ENCODE measurements at regions not wholly inside any gene's neighbourhood (a gene's known extent, or its start where the extent isn't known, plus 50 kb on each side); places are given as distances from the start of the nearest gene placed in this dataset.

DNA sequence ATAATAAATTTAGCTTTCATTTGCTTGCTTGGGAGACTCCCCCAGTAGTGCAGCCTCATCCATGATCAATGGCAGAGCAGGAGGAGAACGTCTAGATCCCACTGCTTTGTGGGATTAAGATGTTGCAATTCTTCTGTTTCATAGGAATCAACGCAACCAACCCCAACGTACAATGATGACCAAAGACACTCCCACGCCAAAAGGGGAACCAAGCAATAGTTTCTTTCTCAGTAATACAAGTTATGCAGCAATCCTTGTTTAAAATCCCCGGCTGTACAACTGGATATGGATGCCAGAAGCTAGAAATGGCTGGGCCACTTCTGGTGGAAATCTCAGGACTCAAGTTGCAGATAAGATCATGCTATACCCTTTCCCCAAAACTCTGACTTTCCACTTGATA is 411.2 kb downstream of the VPS13C start:
- no peak overlapping the region for H3K4me3 ChIP-seq
- in situ Hi-C loops (cut with MboI; ENCODE audit: low pct_ligation_motif_present in 1 of 4, low pct_unique_long_range_greater_than_20kb in 1 of 4, low sequenced_read_pairs in 3 of 4) (no loop called here), intact Hi-C loops (cut with DNase I; ENCODE audit: low total_unique reads) (no loop called here)
- H3K9me3 ChIP-seq: no peaks in the 10 kb centered on the region
- H3K4me1 ChIP-seq: peaks cover 0 to 3% (median 0%) of the 10 kb centered on the region in 4 donors
- TF ChIP-seq POLR2A (IDR thresholded peaks at IDR 0.05): no peak
- TF ChIP-seq, protein P1, sequence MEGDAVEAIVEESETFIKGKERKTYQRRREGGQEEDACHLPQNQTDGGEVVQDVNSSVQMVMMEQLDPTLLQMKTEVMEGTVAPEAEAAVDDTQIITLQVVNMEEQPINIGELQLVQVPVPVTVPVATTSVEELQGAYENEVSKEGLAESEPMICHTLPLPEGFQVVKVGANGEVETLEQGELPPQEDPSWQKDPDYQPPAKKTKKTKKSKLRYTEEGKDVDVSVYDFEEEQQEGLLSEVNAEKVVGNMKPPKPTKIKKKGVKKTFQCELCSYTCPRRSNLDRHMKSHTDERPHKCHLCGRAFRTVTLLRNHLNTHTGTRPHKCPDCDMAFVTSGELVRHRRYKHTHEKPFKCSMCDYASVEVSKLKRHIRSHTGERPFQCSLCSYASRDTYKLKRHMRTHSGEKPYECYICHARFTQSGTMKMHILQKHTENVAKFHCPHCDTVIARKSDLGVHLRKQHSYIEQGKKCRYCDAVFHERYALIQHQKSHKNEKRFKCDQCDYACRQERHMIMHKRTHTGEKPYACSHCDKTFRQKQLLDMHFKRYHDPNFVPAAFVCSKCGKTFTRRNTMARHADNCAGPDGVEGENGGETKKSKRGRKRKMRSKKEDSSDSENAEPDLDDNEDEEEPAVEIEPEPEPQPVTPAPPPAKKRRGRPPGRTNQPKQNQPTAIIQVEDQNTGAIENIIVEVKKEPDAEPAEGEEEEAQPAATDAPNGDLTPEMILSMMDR (IDR thresholded peaks at IDR 0.05): no peak
- TF ChIP-seq POLR2AphosphoS5 (IDR thresholded peaks at IDR 0.05): no peak
- TF ChIP-seq EP300 (IDR thresholded peaks at IDR 0.05; ENCODE audit: low read depth): no peak
- no peaks in the 10 kb centered on the region for H3K27me3 ChIP-seq
- H3K27ac ChIP-seq: no peak overlapping the region
- WGBS, 2 donors (ENCODE audit: low coverage in 1 of 2): 71 to 80% methylated on average over 4 to 5 of the region's 5 CpGs
- no peaks in the 10 kb centered on the region for H3K36me3 ChIP-seq
- no peak for DNase-seq

DNA sequence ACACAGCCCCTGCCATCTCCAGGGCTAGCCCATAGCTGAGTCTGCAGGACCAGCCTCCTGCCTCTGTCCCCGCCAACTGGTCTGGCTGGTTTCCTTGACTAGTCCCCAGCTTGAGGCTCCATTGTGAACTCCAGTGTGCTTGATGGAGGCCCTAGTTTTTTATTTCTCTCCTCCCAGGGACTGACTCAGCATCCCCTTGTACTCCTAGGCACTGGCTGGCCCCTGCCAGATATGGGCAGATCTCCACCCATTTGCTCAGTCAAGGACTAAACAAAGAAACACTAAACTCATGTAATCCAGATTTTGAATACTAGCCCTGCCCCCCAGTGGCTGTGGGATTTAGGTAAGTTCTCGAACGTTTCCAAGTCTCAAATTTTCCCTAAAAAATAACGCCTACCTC is 415.4 kb upstream of the RORA start:
- no peaks in the 10 kb centered on the region for H3K4me1 ChIP-seq
- H3K36me3 ChIP-seq: no peaks in the 10 kb centered on the region
- no peak for DNase-seq
- no peak overlapping the region for H3K27ac ChIP-seq
- intact Hi-C loops (cut with DNase I; ENCODE audit: low total_unique reads): loop anchor here (1.0 kb wide), 1 partner anchor 27 kb away; no protein-coding TSS in a partner anchor
- H3K9me3 ChIP-seq: no peaks in the 10 kb centered on the region
- in situ Hi-C loops (cut with MboI; ENCODE audit: low pct_ligation_motif_present in 1 of 4, low pct_unique_long_range_greater_than_20kb in 1 of 4, low sequenced_read_pairs in 3 of 4): no loop called here
- H3K4me3 ChIP-seq: no peak overlapping the region
- no peak for TF ChIP-seq POLR2A (IDR thresholded peaks at IDR 0.05)
- no peak for TF ChIP-seq POLR2AphosphoS5 (IDR thresholded peaks at IDR 0.05)
- TF ChIP-seq, protein P1 (IDR thresholded peaks at IDR 0.05): no peak
- TF ChIP-seq EP300 (IDR thresholded peaks at IDR 0.05; ENCODE audit: low read depth): no peak
- WGBS, 2 donors (ENCODE audit: low coverage in 1 of 2): 81 to 82% methylated on average over 3 to 4 of the region's 4 CpGs
- H3K27me3 ChIP-seq: no peaks in the 10 kb centered on the region

DNA sequence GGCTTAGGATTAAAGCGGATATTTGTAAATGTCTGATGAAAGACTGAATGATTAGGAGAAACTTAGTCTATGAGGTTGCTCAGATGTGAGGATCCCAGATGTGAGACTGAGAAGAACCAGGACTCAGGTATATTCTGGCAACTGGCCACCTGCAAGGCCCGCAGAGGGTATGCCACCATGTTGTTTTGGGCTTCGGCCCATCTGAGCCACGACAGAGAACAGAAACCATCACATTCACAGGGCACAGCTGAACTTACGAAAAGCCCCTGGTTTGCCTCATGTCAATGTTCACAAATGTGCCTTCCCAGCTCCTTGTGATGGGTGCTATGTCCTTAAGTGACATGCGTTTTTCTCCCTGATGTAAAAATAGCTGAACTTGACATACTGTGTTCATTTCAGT is 412.5 kb upstream of the RORA start:
- H3K9me3 ChIP-seq: no peaks in the 10 kb centered on the region
- 92 to 93% methylated on average over 4 to 6 of the region's 6 CpGs for WGBS, 2 donors (ENCODE audit: low coverage in 1 of 2)
- H3K27ac ChIP-seq: no peak overlapping the region
- no peaks in the 10 kb centered on the region for H3K36me3 ChIP-seq
- in situ Hi-C loops (cut with MboI; ENCODE audit: low pct_ligation_motif_present in 1 of 4, low pct_unique_long_range_greater_than_20kb in 1 of 4, low sequenced_read_pairs in 3 of 4): no loop called here
- no peak overlapping the region for H3K4me3 ChIP-seq
- intact Hi-C loops (cut with DNase I; ENCODE audit: low total_unique reads): no loop called here
- H3K4me1 ChIP-seq: no peaks in the 10 kb centered on the region
- TF ChIP-seq, protein P1 (IDR thresholded peaks at IDR 0.05): no peak
- TF ChIP-seq EP300 (IDR thresholded peaks at IDR 0.05; ENCODE audit: low read depth) (no peak), POLR2A (IDR thresholded peaks at IDR 0.05) (no peak), POLR2AphosphoS5 (IDR thresholded peaks at IDR 0.05) (no peak)
- DNase-seq: no peak
- no peaks in the 10 kb centered on the region for H3K27me3 ChIP-seq

DNA sequence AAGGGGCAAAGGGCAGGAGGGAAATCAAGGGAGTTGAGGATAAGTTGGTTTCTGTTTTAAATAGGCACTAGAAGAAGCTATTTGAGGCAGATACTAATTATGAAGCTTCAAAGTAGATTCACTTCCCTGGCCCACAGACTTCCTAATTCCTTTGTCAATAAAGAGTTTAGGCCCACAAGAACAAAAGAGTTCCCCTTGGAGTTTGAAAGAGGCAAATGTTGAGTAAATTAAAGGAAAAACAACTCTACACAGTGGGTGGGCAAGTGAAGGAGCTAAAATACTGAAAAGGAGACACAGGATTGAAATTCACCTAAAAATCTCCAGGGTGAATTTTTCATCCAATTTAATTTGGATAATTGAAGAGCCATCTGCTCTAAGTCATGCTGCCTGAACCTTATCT is 411.7 kb upstream of the RORA start:
- Histone ChIP-seq H3K27me3 (no peaks in the 10 kb centered on the region), H3K27ac (no peak overlapping the region), H3K36me3 (no peaks in the 10 kb centered on the region), H3K4me1 (no peaks in the 10 kb centered on the region), H3K4me3 (no peak overlapping the region), H3K9me3 (no peaks in the 10 kb centered on the region)
- no peak for TF ChIP-seq POLR2AphosphoS5 (IDR thresholded peaks at IDR 0.05)
- no peak for TF ChIP-seq POLR2A (IDR thresholded peaks at IDR 0.05)
- no peak for TF ChIP-seq EP300 (IDR thresholded peaks at IDR 0.05; ENCODE audit: low read depth)
- TF ChIP-seq, protein P1 (IDR thresholded peaks at IDR 0.05): no peak
- in situ Hi-C loops (cut with MboI; ENCODE audit: low pct_ligation_motif_present in 1 of 4, low pct_unique_long_range_greater_than_20kb in 1 of 4, low sequenced_read_pairs in 3 of 4) (no loop called here), intact Hi-C loops (cut with DNase I; ENCODE audit: low total_unique reads) (no loop called here)
- no peak for DNase-seq
